WTC11 (cell line): ENCODE measurements at regions not wholly inside any gene's neighbourhood (a gene's known extent, or its start where the extent isn't known, plus 50 kb on each side); places are given as distances from the start of the nearest gene placed in this dataset.

ENCODE experiments used
- ATAC-seq: fragments of 200-7000 bp; cut with Tn5 transposase; 2 replicates; pipeline ENCODE4 v1.10.0; 2021; ENCODE audit warnings: mild to moderate bottlenecking, moderate library complexity
- CTCF ChIA-PET: fragments of 300-600 bp; sonication (Branson Sonifier 250); formaldehyde crosslinking; loops from one replicate; lab custom pipeline; 2021; ENCODE audit warnings: antibody characterized with exemption; lab: Charles Lee
- POLR2A ChIA-PET: fragments of 350-600 bp; sonication (Branson Sonifier 250); formaldehyde crosslinking; loops from one replicate; lab custom pipeline; 2021; ENCODE audit warnings: antibody characterized with exemption; lab: Charles Lee
- DNase-seq: peaks from one replicate; pipeline ENCODE4 v3.0.0; 2021; ENCODE audit warnings: low spot score
- H3K27ac Mint-ChIP-seq: 2 replicates; pipeline ENCODE4 v1.8.0; 2021; ENCODE audit warnings: mixed read lengths
- H3K27me3 Mint-ChIP-seq: 2 replicates; pipeline ENCODE4 v1.8.0; 2021; ENCODE audit warnings: low read depth, mild to moderate bottlenecking, moderate library complexity, mixed read lengths
- H3K36me3 Mint-ChIP-seq: 2 replicates; pipeline ENCODE4 v1.8.0; 2021; ENCODE audit warnings: mixed read lengths
- H3K4me1 Mint-ChIP-seq: 2 replicates; pipeline ENCODE4 v1.8.0; 2022; ENCODE audit warnings: mixed read lengths
- H3K4me3 Mint-ChIP-seq: 2 replicates; pipeline ENCODE4 v1.8.0; 2021; ENCODE audit warnings: mild to moderate bottlenecking, moderate library complexity, mixed read lengths
- H3K9me3 Mint-ChIP-seq: 2 replicates; pipeline ENCODE4 v1.8.0; 2021; ENCODE audit warnings: mixed read lengths
- ESRRA ChIP-seq: sonication (generic); formaldehyde crosslinking; IDR thresholded peaks from 2 replicates; pipeline ENCODE4 v1.8.1; 2022; ENCODE audit warnings: mild to moderate bottlenecking, missing genetic modification reagents, borderline replicate concordance
- IRF2 ChIP-seq: sonication (generic); formaldehyde crosslinking; IDR thresholded peaks from 2 replicates; pipeline ENCODE4 v1.8.0; 2022; ENCODE audit warnings: low read depth, missing genetic modification reagents, borderline replicate concordance
- MYBL2 ChIP-seq: sonication (generic); formaldehyde crosslinking; IDR thresholded peaks from 2 replicates; pipeline ENCODE4 v1.8.1; 2023; ENCODE audit warnings: mild to moderate bottlenecking, moderate library complexity, missing genetic modification reagents
- NR2C2 ChIP-seq: sonication (generic); formaldehyde crosslinking; IDR thresholded peaks from 2 replicates; pipeline ENCODE4 v1.8.0; 2022; ENCODE audit warnings: mild to moderate bottlenecking, missing genetic modification reagents
- RORB ChIP-seq: fragments of 250-450 bp; sonication (Bioruptor Pico); IDR thresholded peaks from 2 replicates; pipeline ENCODE4 v1.9.0; 2021; ENCODE audit warnings: mild to moderate bottlenecking
- SP1 ChIP-seq: sonication (generic); formaldehyde crosslinking; conservative IDR thresholded peaks from 2 replicates; pipeline ENCODE4 v1.8.1; 2022; ENCODE audit warnings: missing genetic modification reagents
- TCF7 ChIP-seq: sonication (generic); formaldehyde crosslinking; IDR thresholded peaks from 2 replicates; pipeline ENCODE4 v1.8.0; 2022; ENCODE audit warnings: mild to moderate bottlenecking, low read depth, missing genetic modification reagents, moderate library complexity
- ZNF232 ChIP-seq: sonication (generic); formaldehyde crosslinking; IDR thresholded peaks from 2 replicates; pipeline ENCODE4 v1.8.0; 2022; ENCODE audit warnings: mild to moderate bottlenecking, missing genetic modification reagents
- ZNF263 ChIP-seq: sonication (generic); formaldehyde crosslinking; IDR thresholded peaks from 2 replicates; pipeline ENCODE4 v1.8.1; 2022; ENCODE audit warnings: low read depth, mild to moderate bottlenecking, moderate library complexity, missing genetic modification reagents
- ZNF671 ChIP-seq: fragments of 250-450 bp; sonication (Bioruptor Pico); IDR thresholded peaks from 2 replicates; pipeline ENCODE4 v1.8.0; 2021; ENCODE audit warnings: mild to moderate bottlenecking
- TF ChIP-seq, protein P1 (sequence below): fragments of 250-450 bp; sonication (Bioruptor Pico); IDR thresholded peaks from 2 replicates; pipeline ENCODE4 v1.8.0; 2021; ENCODE audit warnings: mild to moderate bottlenecking
- TF ChIP-seq, protein P2 (sequence below): sonication (generic); formaldehyde crosslinking; IDR thresholded peaks from 2 replicates; pipeline ENCODE4 v1.8.0; 2022; ENCODE audit warnings: mild to moderate bottlenecking, missing genetic modification reagents
- TF ChIP-seq, protein P3 (sequence below): sonication (generic); formaldehyde crosslinking; IDR thresholded peaks from 2 replicates; pipeline ENCODE4 v1.8.1; 2023; ENCODE audit warnings: mild to moderate bottlenecking, moderate library complexity, missing genetic modification reagents
- TF ChIP-seq, protein P4 (sequence below): sonication (generic); formaldehyde crosslinking; IDR thresholded peaks from 2 replicates; pipeline ENCODE4 v1.8.1; 2023; ENCODE audit warnings: mild to moderate bottlenecking, missing genetic modification reagents, borderline replicate concordance
- TF ChIP-seq, protein P5 (sequence below): fragments of 250-450 bp; sonication (Bioruptor Pico); IDR thresholded peaks from 2 replicates; pipeline ENCODE4 v2.1.2; 2022; ENCODE audit warnings: mild to moderate bottlenecking, moderate library complexity
- TF ChIP-seq, protein P6 (sequence below): fragments of 250-450 bp; sonication (Bioruptor Pico); IDR thresholded peaks from 2 replicates; pipeline ENCODE4 v1.9.0; 2021; ENCODE audit warnings: mild to moderate bottlenecking
- TF ChIP-seq, protein P7 (sequence below): sonication (generic); formaldehyde crosslinking; IDR thresholded peaks from 2 replicates; pipeline ENCODE4 v1.8.1; 2023; ENCODE audit warnings: mild to moderate bottlenecking, missing genetic modification reagents, moderate library complexity

DNA sequence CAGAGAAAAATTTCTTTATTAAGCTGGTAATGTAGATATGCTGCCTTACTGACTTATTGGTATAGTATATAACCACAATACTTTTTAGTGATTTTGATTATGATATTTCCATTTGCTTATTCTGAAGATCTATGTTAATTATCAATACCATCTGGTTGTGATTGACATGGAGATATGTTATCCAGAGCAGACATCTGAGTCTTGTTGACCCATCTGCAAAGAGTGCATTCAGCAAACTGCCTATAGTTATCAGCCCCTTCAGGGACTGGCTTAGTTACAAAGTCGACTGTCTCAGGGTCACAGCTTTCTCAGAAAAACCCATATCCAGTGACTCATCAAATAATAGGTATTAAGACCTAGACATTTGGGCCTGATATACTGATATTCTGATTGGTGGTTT is 475.7 kb downstream of the DSC3 start (continued):
- TF ChIP-seq, protein P1, sequence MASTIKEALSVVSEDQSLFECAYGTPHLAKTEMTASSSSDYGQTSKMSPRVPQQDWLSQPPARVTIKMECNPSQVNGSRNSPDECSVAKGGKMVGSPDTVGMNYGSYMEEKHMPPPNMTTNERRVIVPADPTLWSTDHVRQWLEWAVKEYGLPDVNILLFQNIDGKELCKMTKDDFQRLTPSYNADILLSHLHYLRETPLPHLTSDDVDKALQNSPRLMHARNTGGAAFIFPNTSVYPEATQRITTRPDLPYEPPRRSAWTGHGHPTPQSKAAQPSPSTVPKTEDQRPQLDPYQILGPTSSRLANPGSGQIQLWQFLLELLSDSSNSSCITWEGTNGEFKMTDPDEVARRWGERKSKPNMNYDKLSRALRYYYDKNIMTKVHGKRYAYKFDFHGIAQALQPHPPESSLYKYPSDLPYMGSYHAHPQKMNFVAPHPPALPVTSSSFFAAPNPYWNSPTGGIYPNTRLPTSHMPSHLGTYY (CRISPR knock-in tag) = no peak
- TF ChIP-seq ZNF671 (CRISPR knock-in tag) (no peak), ZNF232 (CRISPR knock-in tag) (no peak)

DNA sequence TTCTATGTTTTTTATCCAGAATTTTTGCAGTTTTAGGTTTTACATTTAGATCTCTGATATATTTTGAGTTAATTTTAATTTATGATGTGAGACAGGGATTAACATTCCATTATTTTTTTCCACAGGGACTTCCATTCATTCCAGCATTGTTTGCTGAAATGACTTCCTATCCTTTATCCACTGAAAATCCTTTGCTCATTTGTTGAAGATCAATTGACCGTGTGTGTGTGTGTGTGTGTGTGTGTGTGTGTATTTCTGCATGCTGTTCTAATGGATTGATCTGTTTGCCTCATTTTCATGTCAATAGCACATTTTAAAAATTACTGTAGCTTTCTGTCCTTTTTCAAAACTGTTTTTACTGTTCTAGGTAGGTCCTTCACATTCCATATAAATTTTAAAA is 480.3 kb downstream of the DSC3 start:
- Mint-ChIP-seq H3K4me3 (no peak overlapping the region), H3K27ac (no peak overlapping the region), H3K4me1 (peaks cover 5% of the 10 kb centered on the region; the same call in 1 of the 2 replicates), H3K9me3 (peaks cover 10% of the 10 kb centered on the region), H3K27me3 (no peaks in the 10 kb centered on the region), H3K36me3 (no peaks in the 10 kb centered on the region)
- ATAC-seq (no peak), DNase-seq (no peak)
- ChIA-PET POLR2A (no interaction called here), CTCF (no interaction called here)
- TF ChIP-seq, protein P2, sequence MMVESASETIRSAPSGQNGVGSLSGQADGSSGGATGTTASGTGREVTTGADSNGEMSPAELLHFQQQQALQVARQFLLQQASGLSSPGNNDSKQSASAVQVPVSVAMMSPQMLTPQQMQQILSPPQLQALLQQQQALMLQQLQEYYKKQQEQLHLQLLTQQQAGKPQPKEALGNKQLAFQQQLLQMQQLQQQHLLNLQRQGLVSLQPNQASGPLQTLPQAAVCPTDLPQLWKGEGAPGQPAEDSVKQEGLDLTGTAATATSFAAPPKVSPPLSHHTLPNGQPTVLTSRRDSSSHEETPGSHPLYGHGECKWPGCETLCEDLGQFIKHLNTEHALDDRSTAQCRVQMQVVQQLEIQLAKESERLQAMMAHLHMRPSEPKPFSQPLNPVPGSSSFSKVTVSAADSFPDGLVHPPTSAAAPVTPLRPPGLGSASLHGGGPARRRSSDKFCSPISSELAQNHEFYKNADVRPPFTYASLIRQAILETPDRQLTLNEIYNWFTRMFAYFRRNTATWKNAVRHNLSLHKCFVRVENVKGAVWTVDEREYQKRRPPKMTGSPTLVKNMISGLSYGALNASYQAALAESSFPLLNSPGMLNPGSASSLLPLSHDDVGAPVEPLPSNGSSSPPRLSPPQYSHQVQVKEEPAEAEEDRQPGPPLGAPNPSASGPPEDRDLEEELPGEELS (CRISPR knock-in tag) = no peak
- no peak for TF ChIP-seq SP1 (CRISPR knock-in tag)
- no peak for TF ChIP-seq TCF7 (CRISPR knock-in tag)
- no peak for TF ChIP-seq MYBL2 (CRISPR knock-in tag)
- TF ChIP-seq, protein P1 (CRISPR knock-in tag) = no peak
- no peak for TF ChIP-seq ESRRA (CRISPR knock-in tag)

DNA sequence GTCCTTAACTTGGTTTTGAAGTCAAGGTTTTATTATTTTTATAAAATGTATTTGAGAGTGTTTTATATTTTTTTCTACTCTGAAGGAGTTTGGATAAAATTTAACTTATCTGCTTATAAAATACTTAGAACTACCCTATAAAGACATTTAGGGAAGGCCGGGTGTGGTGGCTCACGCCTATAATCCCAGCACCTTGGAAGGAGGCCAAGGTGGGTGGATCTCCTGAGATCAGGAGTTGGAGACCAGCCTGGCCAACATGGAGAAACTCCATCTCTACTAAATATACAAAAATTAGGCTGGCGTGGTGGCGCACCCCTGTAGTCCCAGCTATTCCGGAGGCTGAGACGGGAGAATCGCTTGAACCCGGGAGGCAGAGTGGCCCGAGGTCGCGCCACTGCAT is 486.4 kb downstream of the DSC3 start:
- no peaks in the 10 kb centered on the region for H3K4me1 Mint-ChIP-seq
- DNase-seq (no peak), ATAC-seq (no peak)
- ChIA-PET POLR2A (no interaction called here), CTCF (interaction anchor here (0.7 to 0.8 kb wide), 2 partner anchors 94 to 1120 kb away, joined by 3 read pairs; no protein-coding TSS in a partner anchor)
- TF ChIP-seq, protein P3, sequence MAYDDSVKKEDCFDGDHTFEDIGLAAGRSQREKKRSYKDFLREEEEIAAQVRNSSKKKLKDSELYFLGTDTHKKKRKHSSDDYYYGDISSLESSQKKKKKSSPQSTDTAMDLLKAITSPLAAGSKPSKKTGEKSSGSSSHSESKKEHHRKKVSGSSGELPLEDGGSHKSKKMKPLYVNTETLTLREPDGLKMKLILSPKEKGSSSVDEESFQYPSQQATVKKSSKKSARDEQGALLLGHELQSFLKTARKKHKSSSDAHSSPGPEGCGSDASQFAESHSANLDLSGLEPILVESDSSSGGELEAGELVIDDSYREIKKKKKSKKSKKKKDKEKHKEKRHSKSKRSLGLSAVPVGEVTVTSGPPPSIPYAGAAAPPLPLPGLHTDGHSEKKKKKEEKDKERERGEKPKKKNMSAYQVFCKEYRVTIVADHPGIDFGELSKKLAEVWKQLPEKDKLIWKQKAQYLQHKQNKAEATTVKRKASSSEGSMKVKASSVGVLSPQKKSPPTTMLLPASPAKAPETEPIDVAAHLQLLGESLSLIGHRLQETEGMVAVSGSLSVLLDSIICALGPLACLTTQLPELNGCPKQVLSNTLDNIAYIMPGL = no peak
- TF ChIP-seq NR2C2 (CRISPR knock-in tag) (no peak), RORB (CRISPR knock-in tag) (no peak), IRF2 (CRISPR knock-in tag) (no peak), ZNF263 (CRISPR knock-in tag) (no peak)
- TF ChIP-seq, protein P4, sequence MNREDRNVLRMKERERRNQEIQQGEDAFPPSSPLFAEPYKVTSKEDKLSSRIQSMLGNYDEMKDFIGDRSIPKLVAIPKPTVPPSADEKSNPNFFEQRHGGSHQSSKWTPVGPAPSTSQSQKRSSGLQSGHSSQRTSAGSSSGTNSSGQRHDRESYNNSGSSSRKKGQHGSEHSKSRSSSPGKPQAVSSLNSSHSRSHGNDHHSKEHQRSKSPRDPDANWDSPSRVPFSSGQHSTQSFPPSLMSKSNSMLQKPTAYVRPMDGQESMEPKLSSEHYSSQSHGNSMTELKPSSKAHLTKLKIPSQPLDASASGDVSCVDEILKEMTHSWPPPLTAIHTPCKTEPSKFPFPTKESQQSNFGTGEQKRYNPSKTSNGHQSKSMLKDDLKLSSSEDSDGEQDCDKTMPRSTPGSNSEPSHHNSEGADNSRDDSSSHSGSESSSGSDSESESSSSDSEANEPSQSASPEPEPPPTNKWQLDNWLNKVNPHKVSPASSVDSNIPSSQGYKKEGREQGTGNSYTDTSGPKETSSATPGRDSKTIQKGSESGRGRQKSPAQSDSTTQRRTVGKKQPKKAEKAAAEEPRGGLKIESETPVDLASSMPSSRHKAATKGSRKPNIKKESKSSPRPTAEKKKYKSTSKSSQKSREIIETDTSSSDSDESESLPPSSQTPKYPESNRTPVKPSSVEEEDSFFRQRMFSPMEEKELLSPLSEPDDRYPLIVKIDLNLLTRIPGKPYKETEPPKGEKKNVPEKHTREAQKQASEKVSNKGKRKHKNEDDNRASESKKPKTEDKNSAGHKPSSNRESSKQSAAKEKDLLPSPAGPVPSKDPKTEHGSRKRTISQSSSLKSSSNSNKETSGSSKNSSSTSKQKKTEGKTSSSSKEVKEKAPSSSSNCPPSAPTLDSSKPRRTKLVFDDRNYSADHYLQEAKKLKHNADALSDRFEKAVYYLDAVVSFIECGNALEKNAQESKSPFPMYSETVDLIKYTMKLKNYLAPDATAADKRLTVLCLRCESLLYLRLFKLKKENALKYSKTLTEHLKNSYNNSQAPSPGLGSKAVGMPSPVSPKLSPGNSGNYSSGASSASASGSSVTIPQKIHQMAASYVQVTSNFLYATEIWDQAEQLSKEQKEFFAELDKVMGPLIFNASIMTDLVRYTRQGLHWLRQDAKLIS = no peak
- TF ChIP-seq, protein P5, sequence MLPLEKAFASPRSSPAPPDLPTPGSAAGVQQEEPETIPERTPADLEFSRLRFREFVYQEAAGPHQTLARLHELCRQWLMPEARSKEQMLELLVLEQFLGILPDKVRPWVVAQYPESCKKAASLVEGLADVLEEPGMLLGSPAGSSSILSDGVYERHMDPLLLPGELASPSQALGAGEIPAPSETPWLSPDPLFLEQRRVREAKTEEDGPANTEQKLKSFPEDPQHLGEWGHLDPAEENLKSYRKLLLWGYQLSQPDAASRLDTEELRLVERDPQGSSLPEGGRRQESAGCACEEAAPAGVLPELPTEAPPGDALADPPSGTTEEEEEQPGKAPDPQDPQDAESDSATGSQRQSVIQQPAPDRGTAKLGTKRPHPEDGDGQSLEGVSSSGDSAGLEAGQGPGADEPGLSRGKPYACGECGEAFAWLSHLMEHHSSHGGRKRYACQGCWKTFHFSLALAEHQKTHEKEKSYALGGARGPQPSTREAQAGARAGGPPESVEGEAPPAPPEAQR = no peak
- TF ChIP-seq, protein P6, sequence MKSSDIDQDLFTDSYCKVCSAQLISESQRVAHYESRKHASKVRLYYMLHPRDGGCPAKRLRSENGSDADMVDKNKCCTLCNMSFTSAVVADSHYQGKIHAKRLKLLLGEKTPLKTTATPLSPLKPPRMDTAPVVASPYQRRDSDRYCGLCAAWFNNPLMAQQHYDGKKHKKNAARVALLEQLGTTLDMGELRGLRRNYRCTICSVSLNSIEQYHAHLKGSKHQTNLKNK = no peak
- TF ChIP-seq, protein P7, sequence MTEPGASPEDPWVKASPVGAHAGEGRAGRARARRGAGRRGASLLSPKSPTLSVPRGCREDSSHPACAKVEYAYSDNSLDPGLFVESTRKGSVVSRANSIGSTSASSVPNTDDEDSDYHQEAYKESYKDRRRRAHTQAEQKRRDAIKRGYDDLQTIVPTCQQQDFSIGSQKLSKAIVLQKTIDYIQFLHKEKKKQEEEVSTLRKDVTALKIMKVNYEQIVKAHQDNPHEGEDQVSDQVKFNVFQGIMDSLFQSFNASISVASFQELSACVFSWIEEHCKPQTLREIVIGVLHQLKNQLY = no peak
- no peak overlapping the region for H3K27ac Mint-ChIP-seq
- no peaks in the 10 kb centered on the region for H3K27me3 Mint-ChIP-seq
- no peak overlapping the region for H3K4me3 Mint-ChIP-seq
- peaks cover 10% of the 10 kb centered on the region for H3K9me3 Mint-ChIP-seq
- no peaks in the 10 kb centered on the region for H3K36me3 Mint-ChIP-seq
